OCI-LY1 (cell line): ENCODE measurements at regions not wholly inside any gene's neighbourhood (a gene's known extent, or its start where the extent isn't known, plus 50 kb on each side); places are given as distances from the start of the nearest gene placed in this dataset.

Experiments
- H2AFZ ChIP-seq: fragments of 200-600 bp; sonication (generic), shearing (Covaris generic); 2 replicates; pipeline ENCODE4 v1.6.0; 2014; ENCODE audit warnings: antibody characterized with exemption, mild to moderate bottlenecking, low read length
- H3F3A ChIP-seq: fragments of 200-600 bp; sonication (generic), shearing (Covaris generic); 2 replicates; pipeline ENCODE4 v1.6.0; 2014; ENCODE audit warnings: mild to moderate bottlenecking, antibody characterized with exemption, low read length, moderate library complexity; ENCODE audit not compliant: insufficient read depth
- H3K27ac ChIP-seq: fragments of 200-600 bp; sonication (generic); 2 replicates; pipeline ENCODE4 v1.5.1; 2014; ENCODE audit warnings: low read length, mixed run types, mild to moderate bottlenecking, low read depth; ENCODE audit not compliant: poor library complexity, severe bottlenecking
- H3K27me3 ChIP-seq: fragments of 200-600 bp; sonication (generic); 2 replicates; pipeline ENCODE4 v1.6.0; 2014; ENCODE audit warnings: antibody characterized with exemption, mild to moderate bottlenecking, low read length, moderate library complexity; ENCODE audit not compliant: insufficient read depth
- H3K36me3 ChIP-seq: fragments of 200-600 bp; sonication (generic); 2 replicates; pipeline ENCODE4 v1.6.1; 2014; ENCODE audit warnings: mild to moderate bottlenecking, antibody characterized with exemption, low read length, moderate library complexity, mixed read lengths; ENCODE audit not compliant: insufficient read depth
- H3K4me1 ChIP-seq: fragments of 200-600 bp; sonication (generic); 2 replicates; pipeline ENCODE4 v1.5.1; 2014; ENCODE audit warnings: mild to moderate bottlenecking, low read length, moderate library complexity; ENCODE audit not compliant: insufficient read depth, severe bottlenecking
- H3K4me2 ChIP-seq: fragments of 200-600 bp; sonication (generic), shearing (Covaris generic); 2 replicates; pipeline ENCODE4 v1.6.1; 2014; ENCODE audit warnings: low read length
- H3K4me3 ChIP-seq: fragments of 200-600 bp; sonication (generic); 2 replicates; pipeline ENCODE4 v1.5.1; 2014; ENCODE audit warnings: low read length, low read depth, mild to moderate bottlenecking, mixed read lengths; ENCODE audit not compliant: poor library complexity, severe bottlenecking
- H3K79me2 ChIP-seq: fragments of 200-600 bp; shearing (Covaris generic); 2 replicates; pipeline ENCODE4 v1.6.1; 2016; ENCODE audit warnings: mixed run types, low read length, mixed read lengths; ENCODE audit not compliant: insufficient read depth
- H3K9ac ChIP-seq: fragments of 200-600 bp; sonication (generic), shearing (Covaris generic); 2 replicates; pipeline ENCODE4 v1.6.1; 2014; ENCODE audit warnings: mild to moderate bottlenecking, low read length, mixed read lengths
- H3K9me2 ChIP-seq: fragments of 200-600 bp; sonication (generic), shearing (Covaris generic); 2 replicates; pipeline ENCODE4 v1.6.1; 2014; ENCODE audit warnings: low read depth, mild to moderate bottlenecking, low read length, mixed read lengths
- H3K9me3 ChIP-seq: fragments of 200-600 bp; shearing (Covaris generic); 2 replicates; pipeline ENCODE4 v1.6.1; 2014; ENCODE audit warnings: low read length, mixed read lengths
- H4K20me1 ChIP-seq: fragments of 200-600 bp; sonication (generic), shearing (Covaris generic); 2 replicates; pipeline ENCODE4 v1.6.0; 2016; ENCODE audit warnings: mild to moderate bottlenecking, low read length; ENCODE audit not compliant: insufficient read depth
- CTCF ChIP-seq: fragments of 200-600 bp; sonication (generic), shearing (Covaris generic); IDR thresholded peaks from 2 replicates; pipeline ENCODE4 v1.5.1; 2017; ENCODE audit warnings: mild to moderate bottlenecking, antibody characterized with exemption, low read length, moderate library complexity, mixed read lengths
- EZH2 ChIP-seq: fragments of 200-600 bp; sonication (generic), shearing (Covaris generic); IDR thresholded peaks from 2 replicates; pipeline ENCODE4 v1.8.0; 2017; ENCODE audit warnings: borderline replicate concordance, mixed run types, mild to moderate bottlenecking, antibody characterized with exemption, low read length, moderate library complexity, mixed read lengths

- TF ChIP-seq CTCF: no peak
- no peak for TF ChIP-seq EZH2
- H3K9me3 ChIP-seq: no peaks in the 10 kb centered on the region
- H3F3A ChIP-seq: no peaks in the 10 kb centered on the region
- no peaks in the 10 kb centered on the region for H4K20me1 ChIP-seq
- H2AFZ ChIP-seq: 0 out of 2 replicates have a peak overlapping the region, but pooled peaks have one; percentile 29
- no peaks in the 10 kb centered on the region for H3K36me3 ChIP-seq
- H3K9me2 ChIP-seq: no peaks in the 10 kb centered on the region
- no peak overlapping the region for H3K4me3 ChIP-seq
- no peak overlapping the region for H3K27ac ChIP-seq
- H3K9ac ChIP-seq: no peak overlapping the region
- no peak overlapping the region for H3K4me2 ChIP-seq
- no peaks in the 10 kb centered on the region for H3K79me2 ChIP-seq
- no peaks in the 10 kb centered on the region for H3K27me3 ChIP-seq
- no peaks in the 10 kb centered on the region for H3K4me1 ChIP-seq
These were observed 219.7 kb downstream of the CD47 start for GRCh38 chr3:107870943-107871638.

- H3K27me3 ChIP-seq: no peaks in the 10 kb centered on the region
- H3K79me2 ChIP-seq: no peaks in the 10 kb centered on the region
- no peaks in the 10 kb centered on the region for H3K4me1 ChIP-seq
- TF ChIP-seq EZH2 (no peak), CTCF (no peak)
- H3K9me3 ChIP-seq: no peaks in the 10 kb centered on the region
- H3K4me3 ChIP-seq: no peak overlapping the region
- no peaks in the 10 kb centered on the region for H3K9me2 ChIP-seq
- no peak overlapping the region for H2AFZ ChIP-seq
- no peaks in the 10 kb centered on the region for H3F3A ChIP-seq
- H4K20me1 ChIP-seq: no peaks in the 10 kb centered on the region
- H3K27ac ChIP-seq: no peak overlapping the region
- H3K4me2 ChIP-seq: no peak overlapping the region
- H3K36me3 ChIP-seq: no peaks in the 10 kb centered on the region
- H3K9ac ChIP-seq: no peak overlapping the region
These were observed 220.7 kb downstream of the CD47 start for GRCh38 chr3:107870096-107870495.

DNA sequence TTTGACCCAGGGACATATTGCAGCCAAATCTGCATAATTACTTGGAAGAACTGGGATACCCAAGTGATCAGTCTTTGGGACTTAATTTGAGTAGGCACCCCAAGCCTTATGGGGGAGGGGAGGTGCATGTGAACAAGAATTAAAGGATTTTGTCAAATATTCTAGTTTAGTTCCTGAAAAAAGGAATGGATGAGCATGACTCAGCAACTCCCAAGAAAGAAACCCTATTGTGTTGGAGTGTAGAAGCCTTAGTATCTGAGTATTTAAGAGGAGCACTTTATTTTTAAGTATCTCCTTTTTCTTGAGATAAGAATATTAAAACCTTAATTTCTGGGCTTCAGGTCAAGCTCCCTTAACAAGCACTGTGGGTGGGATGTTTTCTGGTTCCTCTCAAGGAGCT lies 222.4 kb downstream of the CD47 start:
- H3K9ac ChIP-seq: no peak overlapping the region
- no peaks in the 10 kb centered on the region for H3K79me2 ChIP-seq
- no peaks in the 10 kb centered on the region for H4K20me1 ChIP-seq
- H3K4me2 ChIP-seq: no peak overlapping the region
- TF ChIP-seq CTCF (no peak), EZH2 (no peak)
- H3K27ac ChIP-seq: no peak overlapping the region
- no peaks in the 10 kb centered on the region for H3K9me3 ChIP-seq
- no peaks in the 10 kb centered on the region for H3K4me1 ChIP-seq
- no peaks in the 10 kb centered on the region for H3K27me3 ChIP-seq
- no peak overlapping the region for H3K4me3 ChIP-seq
- H2AFZ ChIP-seq: no peak overlapping the region
- no peaks in the 10 kb centered on the region for H3K9me2 ChIP-seq
- H3K36me3 ChIP-seq: no peaks in the 10 kb centered on the region
- H3F3A ChIP-seq: no peaks in the 10 kb centered on the region
